ENCODE measurements at regions not wholly inside any gene's neighbourhood (a gene's known extent, or its start where the extent isn't known, plus 50 kb on each side); places are given as distances from the start of the nearest gene placed in this dataset.

DNA sequence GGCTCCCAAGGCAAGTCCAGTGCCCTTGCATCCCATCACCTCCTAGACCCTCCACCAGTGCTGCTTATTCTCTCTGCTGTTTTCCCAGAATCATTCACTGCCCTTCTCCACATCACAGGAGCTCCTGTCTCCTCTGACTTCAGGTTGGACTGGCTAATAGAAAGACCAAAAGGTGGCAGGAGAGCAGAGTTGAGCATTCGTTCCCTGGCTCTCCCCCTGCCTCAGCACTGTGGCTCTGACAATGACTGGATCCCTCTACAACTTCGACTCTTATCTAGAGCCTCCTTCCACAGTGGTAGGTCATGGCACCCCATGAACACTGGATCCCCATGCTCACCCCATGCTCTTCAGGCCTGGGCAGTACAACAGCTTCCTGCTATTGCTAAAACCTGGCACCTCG is 243.6 kb downstream of the LRRN1 start:
- ChIA-PET POLR2A (no interaction called here), CTCF (ENCODE audit: unreplicated experiment) (no interaction called here)
- intact Hi-C loops (cut with micrococcal nuclease; ENCODE audit: unreplicated experiment): no loop called here
- H3K36me3 ChIP-seq (ENCODE audit: insufficient read depth, low read length): no peaks in the 10 kb centered on the region
- H4K20me1 ChIP-seq (ENCODE audit: insufficient read depth, low read length): no peaks in the 10 kb centered on the region
- DNase-seq (ENCODE audit: low spot score): no peak
- no TSS peak for BruUV-seq (replicated peaks)
- H3K9me2 ChIP-seq (ENCODE audit: insufficient read depth, low read length): no peaks in the 10 kb centered on the region
- H3K4me2 ChIP-seq (ENCODE audit: low read length): no peak overlapping the region
- H2AFZ ChIP-seq (ENCODE audit: low read length): no peak overlapping the region
- H3K79me2 ChIP-seq (ENCODE audit: insufficient read depth, low read depth, low read length): no peaks in the 10 kb centered on the region
- TF ChIP-seq, protein P1, sequence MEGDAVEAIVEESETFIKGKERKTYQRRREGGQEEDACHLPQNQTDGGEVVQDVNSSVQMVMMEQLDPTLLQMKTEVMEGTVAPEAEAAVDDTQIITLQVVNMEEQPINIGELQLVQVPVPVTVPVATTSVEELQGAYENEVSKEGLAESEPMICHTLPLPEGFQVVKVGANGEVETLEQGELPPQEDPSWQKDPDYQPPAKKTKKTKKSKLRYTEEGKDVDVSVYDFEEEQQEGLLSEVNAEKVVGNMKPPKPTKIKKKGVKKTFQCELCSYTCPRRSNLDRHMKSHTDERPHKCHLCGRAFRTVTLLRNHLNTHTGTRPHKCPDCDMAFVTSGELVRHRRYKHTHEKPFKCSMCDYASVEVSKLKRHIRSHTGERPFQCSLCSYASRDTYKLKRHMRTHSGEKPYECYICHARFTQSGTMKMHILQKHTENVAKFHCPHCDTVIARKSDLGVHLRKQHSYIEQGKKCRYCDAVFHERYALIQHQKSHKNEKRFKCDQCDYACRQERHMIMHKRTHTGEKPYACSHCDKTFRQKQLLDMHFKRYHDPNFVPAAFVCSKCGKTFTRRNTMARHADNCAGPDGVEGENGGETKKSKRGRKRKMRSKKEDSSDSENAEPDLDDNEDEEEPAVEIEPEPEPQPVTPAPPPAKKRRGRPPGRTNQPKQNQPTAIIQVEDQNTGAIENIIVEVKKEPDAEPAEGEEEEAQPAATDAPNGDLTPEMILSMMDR (conservative IDR thresholded peaks at IDR 0.05; ENCODE audit: low read length): no peak
- TF ChIP-seq EZH2phosphoT487 (IDR thresholded peaks at IDR 0.05; ENCODE audit: borderline replicate concordance, low read depth, low read length): no peak
- H3K4me1 ChIP-seq (ENCODE audit: insufficient read depth, low read length, poor library complexity, severe bottlenecking): no peaks in the 10 kb centered on the region
- H3K4me3 ChIP-seq (ENCODE audit: low read depth, low read length, poor library complexity, severe bottlenecking): no peak overlapping the region
- H3K9me3 ChIP-seq (ENCODE audit: low read length): no peaks in the 10 kb centered on the region
- H3K27ac ChIP-seq (ENCODE audit: low read depth, low read length, poor library complexity, severe bottlenecking): no peak overlapping the region

GRCh38 chr3:4043867-4044575 is 244.8 kb downstream of the LRRN1 start:
- POLR2A ChIA-PET: no interaction called here
- TF ChIP-seq, protein P1 (conservative IDR thresholded peaks at IDR 0.05; ENCODE audit: low read length): no peak
- TF ChIP-seq EZH2phosphoT487 (IDR thresholded peaks at IDR 0.05; ENCODE audit: borderline replicate concordance, low read depth, low read length): no peak

GRCh38 chr3:4044619-4045018 is 245.4 kb downstream of the LRRN1 start:
- H3K27ac ChIP-seq (ENCODE audit: low read depth, low read length, poor library complexity, severe bottlenecking): no peak overlapping the region
- ChIA-PET CTCF (ENCODE audit: unreplicated experiment) (no interaction called here), POLR2A (no interaction called here)
- no peaks in the 10 kb centered on the region for H4K20me1 ChIP-seq (ENCODE audit: insufficient read depth, low read length)
- no peaks in the 10 kb centered on the region for H3K9me3 ChIP-seq (ENCODE audit: low read length)
- intact Hi-C loops (cut with micrococcal nuclease; ENCODE audit: unreplicated experiment): no loop called here
- no peak overlapping the region for H3K4me2 ChIP-seq (ENCODE audit: low read length)
- H3K4me1 ChIP-seq (ENCODE audit: insufficient read depth, low read length, poor library complexity, severe bottlenecking): no peaks in the 10 kb centered on the region
- no peak overlapping the region for H3K4me3 ChIP-seq (ENCODE audit: low read depth, low read length, poor library complexity, severe bottlenecking)
- BruUV-seq (replicated peaks): no TSS peak
- H3K36me3 ChIP-seq (ENCODE audit: insufficient read depth, low read length): no peaks in the 10 kb centered on the region
- no peak for DNase-seq (ENCODE audit: low spot score)
- H3K9me2 ChIP-seq (ENCODE audit: insufficient read depth, low read length): no peaks in the 10 kb centered on the region
- TF ChIP-seq EZH2phosphoT487 (IDR thresholded peaks at IDR 0.05; ENCODE audit: borderline replicate concordance, low read depth, low read length): no peak
- TF ChIP-seq, protein P1 (conservative IDR thresholded peaks at IDR 0.05; ENCODE audit: low read length): no peak
- H2AFZ ChIP-seq (ENCODE audit: low read length): no peak overlapping the region
- no peaks in the 10 kb centered on the region for H3K79me2 ChIP-seq (ENCODE audit: insufficient read depth, low read depth, low read length)

More at GRCh38 chr3:4043867-4044575, 244.8 kb downstream of the LRRN1 start:
- H3K4me3 ChIP-seq (ENCODE audit: low read depth, low read length, poor library complexity, severe bottlenecking): no peak overlapping the region
- intact Hi-C loops (cut with micrococcal nuclease; ENCODE audit: unreplicated experiment): no loop called here
- no peaks in the 10 kb centered on the region for H3K79me2 ChIP-seq (ENCODE audit: insufficient read depth, low read depth, low read length)
- CTCF ChIA-PET (ENCODE audit: unreplicated experiment): no interaction called here
- H3K4me2 ChIP-seq (ENCODE audit: low read length): no peak overlapping the region
- BruUV-seq (replicated peaks): no TSS peak
- no peaks in the 10 kb centered on the region for H4K20me1 ChIP-seq (ENCODE audit: insufficient read depth, low read length)
- H3K27ac ChIP-seq (ENCODE audit: low read depth, low read length, poor library complexity, severe bottlenecking): no peak overlapping the region
- DNase-seq (ENCODE audit: low spot score): no peak
- H2AFZ ChIP-seq (ENCODE audit: low read length): no peak overlapping the region
- no peaks in the 10 kb centered on the region for H3K4me1 ChIP-seq (ENCODE audit: insufficient read depth, low read length, poor library complexity, severe bottlenecking)
- H3K9me2 ChIP-seq (ENCODE audit: insufficient read depth, low read length): no peaks in the 10 kb centered on the region
- H3K36me3 ChIP-seq (ENCODE audit: insufficient read depth, low read length): no peaks in the 10 kb centered on the region
- no peaks in the 10 kb centered on the region for H3K9me3 ChIP-seq (ENCODE audit: low read length)
